GM12892 (cell line): ENCODE measurements at regions not wholly inside any gene's neighbourhood (a gene's known extent, or its start where the extent isn't known, plus 50 kb on each side); places are given as distances from the start of the nearest gene placed in this dataset.
"Not testable (repeated sequence)": the region's sequence is repeated elsewhere in the genome, so short reads cannot be mapped to it uniquely, and the experiment has no call there.

Experiments
- DNase-seq: peaks from one replicate; pipeline ENCODE4 v3.0.0; 2011; ENCODE audit not compliant: insufficient read length
- FAIRE-seq: peaks from 2 replicates; lab custom pipeline; 2011; peaks lifted over from hg19 to GRCh38; lab: Jason Lieb, UNC
- POLR2A ChIP-seq: IDR thresholded peaks from 2 replicates; pipeline ENCODE4 v1.6.1; 2011; ENCODE audit warnings: low read depth, low read length, control low read depth
- POLR2AphosphoS5 ChIP-seq: IDR thresholded peaks from 2 replicates; pipeline ENCODE4 v1.6.1; 2011; ENCODE audit warnings: low read depth, low read length, control low read depth
- TAF1 ChIP-seq: IDR thresholded peaks from 2 replicates; pipeline ENCODE4 v1.6.1; 2011; ENCODE audit warnings: low read depth, mild to moderate bottlenecking, control low read depth, low read length, borderline replicate concordance

GRCh38 chr15:91356083-91356482 lies 256.0 kb downstream of the SV2B start:
- DNase-seq: no peak
- FAIRE-seq: no peak
- no peak for TF ChIP-seq TAF1
- no peak for TF ChIP-seq POLR2A
- no peak for TF ChIP-seq POLR2AphosphoS5

- no peak for TF ChIP-seq TAF1
- TF ChIP-seq POLR2AphosphoS5: no peak
- no peak for TF ChIP-seq POLR2A
- FAIRE-seq: no peak
Measured at GRCh38 chr15:91357011-91357410, 257.0 kb downstream of the SV2B start.

GRCh38 chr15:91357486-91357885 lies 257.4 kb downstream of the SV2B start:
- TF ChIP-seq POLR2A (no peak), POLR2AphosphoS5 (no peak), TAF1 (no peak)
- DNase-seq (no peak), FAIRE-seq (no peak)

More at GRCh38 chr15:91357011-91357410, 257.0 kb downstream of the SV2B start:
- no peak for DNase-seq

- no peak for FAIRE-seq
Measured at GRCh38 chr15:91358405-91358804, 258.3 kb downstream of the SV2B start.

GRCh38 chr15:91361696-91362095 lies 261.6 kb downstream of the SV2B start:
- DNase-seq, FAIRE-seq: not testable (repeated sequence)

More at GRCh38 chr15:91358405-91358804, 258.3 kb downstream of the SV2B start:
- TF ChIP-seq POLR2AphosphoS5: no peak
- no peak for TF ChIP-seq POLR2A
- no peak for TF ChIP-seq TAF1
- DNase-seq: no peak

- DNase-seq: no peak
- no peak for FAIRE-seq
- TF ChIP-seq POLR2AphosphoS5: no peak
- no peak for TF ChIP-seq POLR2A
- no peak for TF ChIP-seq TAF1
Measured at GRCh38 chr15:91366111-91366510, 266.1 kb downstream of the SV2B start.

- TF ChIP-seq POLR2A: no peak
- no peak for TF ChIP-seq POLR2AphosphoS5
- TF ChIP-seq TAF1: no peak
- FAIRE-seq (no peak), DNase-seq (no peak)
Measured at GRCh38 chr15:91368611-91369010, 268.6 kb downstream of the SV2B start.

- no peak for DNase-seq
- TF ChIP-seq TAF1: no peak
- TF ChIP-seq POLR2A: no peak
- no peak for TF ChIP-seq POLR2AphosphoS5
- FAIRE-seq: no peak
Measured at GRCh38 chr15:91369823-91370222, 269.8 kb downstream of the SV2B start.

- FAIRE-seq, DNase-seq: not testable (repeated sequence)
Measured at GRCh38 chr15:91371345-91371744, 271.3 kb downstream of the SV2B start.

GRCh38 chr15:91374336-91374735 lies 274.3 kb downstream of the SV2B start:
- no peak for FAIRE-seq
- TF ChIP-seq POLR2A (no peak), POLR2AphosphoS5 (no peak), TAF1 (no peak)
- DNase-seq: no peak

GRCh38 chr15:91376038-91376437 lies 276.0 kb downstream of the SV2B start:
- no peak for TF ChIP-seq POLR2A
- TF ChIP-seq TAF1: no peak
- TF ChIP-seq POLR2AphosphoS5: no peak
- FAIRE-seq: no peak

GRCh38 chr15:91380114-91380513 lies 280.1 kb downstream of the SV2B start:
- DNase-seq (no peak), FAIRE-seq (no peak)
- TF ChIP-seq POLR2A: no peak
- TF ChIP-seq POLR2AphosphoS5: no peak
- no peak for TF ChIP-seq TAF1

More at GRCh38 chr15:91376038-91376437, 276.0 kb downstream of the SV2B start:
- DNase-seq: no peak

GRCh38 chr15:91383532-91383931 lies 283.5 kb downstream of the SV2B start:
- no peak for TF ChIP-seq TAF1
- no peak for TF ChIP-seq POLR2AphosphoS5
- no peak for TF ChIP-seq POLR2A
- no peak for FAIRE-seq

GRCh38 chr15:91384189-91384730 lies 284.2 kb downstream of the SV2B start:
- TF ChIP-seq POLR2AphosphoS5 (no peak), TAF1 (no peak), POLR2A (no peak)
- no peak for FAIRE-seq
- no peak for DNase-seq

More at GRCh38 chr15:91383532-91383931, 283.5 kb downstream of the SV2B start:
- no peak for DNase-seq
